ENCODE measurements at regions not wholly inside any gene's neighbourhood (a gene's known extent, or its start where the extent isn't known, plus 50 kb on each side); places are given as distances from the start of the nearest gene placed in this dataset.

DNA sequence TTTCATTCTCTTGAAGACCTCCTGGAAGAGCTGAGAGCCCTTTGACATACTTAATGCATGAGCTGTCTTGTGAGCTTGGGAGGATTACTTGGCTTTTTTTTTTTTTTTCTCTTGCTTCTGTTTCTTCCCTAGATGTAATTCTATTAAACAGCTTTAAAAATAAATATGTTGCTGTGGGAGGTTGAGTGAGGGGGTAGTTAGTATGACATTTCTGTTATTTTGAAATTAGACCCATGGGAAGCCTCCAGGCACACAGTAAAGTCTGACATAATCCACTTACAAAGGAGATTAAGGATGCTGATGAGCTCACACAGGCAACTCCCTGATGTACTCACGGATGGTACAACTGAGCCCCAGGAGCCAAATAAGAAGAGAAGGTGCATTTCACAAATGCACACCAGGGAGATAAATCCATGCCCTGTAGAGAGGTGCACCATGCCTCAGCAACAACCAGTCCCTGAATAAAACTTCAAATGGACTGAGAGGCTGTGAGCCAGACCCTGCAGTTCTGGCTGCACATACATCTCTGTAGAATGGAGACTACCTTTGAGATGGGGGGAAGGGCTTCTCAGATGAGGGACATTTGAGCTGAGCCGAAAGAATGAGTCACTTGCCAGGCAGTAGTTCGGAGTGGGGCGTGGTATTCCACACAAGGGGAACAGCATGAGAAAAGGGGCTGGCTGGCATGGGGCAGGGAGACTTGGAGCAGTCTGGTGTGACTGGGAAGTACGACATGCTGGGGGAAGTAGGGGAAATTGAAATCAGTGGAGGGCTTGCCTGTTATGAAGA, 68.7 kb downstream of the ACTL7B start:
- TF ChIP-seq, protein P1, sequence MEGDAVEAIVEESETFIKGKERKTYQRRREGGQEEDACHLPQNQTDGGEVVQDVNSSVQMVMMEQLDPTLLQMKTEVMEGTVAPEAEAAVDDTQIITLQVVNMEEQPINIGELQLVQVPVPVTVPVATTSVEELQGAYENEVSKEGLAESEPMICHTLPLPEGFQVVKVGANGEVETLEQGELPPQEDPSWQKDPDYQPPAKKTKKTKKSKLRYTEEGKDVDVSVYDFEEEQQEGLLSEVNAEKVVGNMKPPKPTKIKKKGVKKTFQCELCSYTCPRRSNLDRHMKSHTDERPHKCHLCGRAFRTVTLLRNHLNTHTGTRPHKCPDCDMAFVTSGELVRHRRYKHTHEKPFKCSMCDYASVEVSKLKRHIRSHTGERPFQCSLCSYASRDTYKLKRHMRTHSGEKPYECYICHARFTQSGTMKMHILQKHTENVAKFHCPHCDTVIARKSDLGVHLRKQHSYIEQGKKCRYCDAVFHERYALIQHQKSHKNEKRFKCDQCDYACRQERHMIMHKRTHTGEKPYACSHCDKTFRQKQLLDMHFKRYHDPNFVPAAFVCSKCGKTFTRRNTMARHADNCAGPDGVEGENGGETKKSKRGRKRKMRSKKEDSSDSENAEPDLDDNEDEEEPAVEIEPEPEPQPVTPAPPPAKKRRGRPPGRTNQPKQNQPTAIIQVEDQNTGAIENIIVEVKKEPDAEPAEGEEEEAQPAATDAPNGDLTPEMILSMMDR (IDR thresholded peaks at IDR 0.05), result no peak
- no peak for TF ChIP-seq EP300 (IDR thresholded peaks at IDR 0.05)
